GM21723 (cell line): ENCODE measurements at regions not wholly inside any gene's neighbourhood (a gene's known extent, or its start where the extent isn't known, plus 50 kb on each side); places are given as distances from the start of the nearest gene placed in this dataset.

ENCODE experiments used
- ATAC-seq: cut with Tn5 transposase; IDR thresholded peaks from one replicate; pipeline ENCODE4 v1.9.1; 2021; ENCODE audit warnings: mild to moderate bottlenecking, moderate library complexity; ENCODE audit not compliant: unreplicated experiment

DNA sequence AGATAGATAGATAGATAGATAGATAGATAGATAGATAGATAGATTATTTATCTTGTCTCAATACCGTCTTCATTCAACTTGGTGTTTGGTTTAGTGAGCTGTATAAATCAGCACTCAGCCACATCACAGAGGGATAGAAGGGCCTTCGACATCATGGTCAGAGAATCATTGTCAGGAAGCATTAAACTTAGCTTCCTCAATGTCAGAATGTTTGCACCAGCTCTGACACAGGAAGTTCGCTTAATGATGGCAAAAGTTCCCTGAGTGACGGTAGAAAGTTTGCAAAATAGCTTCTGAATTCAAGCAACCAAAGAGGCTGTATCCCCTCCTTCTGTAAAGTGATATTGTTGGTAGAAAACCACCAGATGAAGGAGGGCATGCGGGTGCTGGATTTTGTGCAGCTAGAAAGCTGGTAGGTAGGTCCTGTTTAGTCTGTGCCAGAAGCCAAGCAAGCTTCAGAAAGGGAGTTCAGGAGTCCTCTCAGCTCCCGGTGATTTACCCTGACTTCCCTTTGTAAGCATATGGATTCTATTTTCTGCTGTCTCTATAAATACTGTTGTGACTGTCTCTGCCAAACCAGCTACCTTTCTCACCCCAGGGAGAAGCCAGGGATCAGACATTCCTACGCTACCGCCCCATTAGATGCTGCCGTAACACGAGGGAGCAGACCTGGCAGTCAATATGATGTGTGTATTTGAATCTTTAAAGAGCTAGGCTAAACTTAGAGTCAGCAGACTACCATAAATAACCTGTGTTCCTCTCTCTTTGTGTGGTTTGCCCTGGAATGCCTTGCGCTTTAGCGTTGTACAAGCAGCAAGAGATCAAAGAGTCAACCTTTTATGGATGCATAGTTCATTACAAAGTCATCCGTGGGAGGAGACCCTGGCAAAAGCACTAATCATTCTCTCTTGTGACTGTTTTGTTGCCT lies 200.5 kb upstream of the KIAA1217 start:
- no peak for ATAC-seq

DNA sequence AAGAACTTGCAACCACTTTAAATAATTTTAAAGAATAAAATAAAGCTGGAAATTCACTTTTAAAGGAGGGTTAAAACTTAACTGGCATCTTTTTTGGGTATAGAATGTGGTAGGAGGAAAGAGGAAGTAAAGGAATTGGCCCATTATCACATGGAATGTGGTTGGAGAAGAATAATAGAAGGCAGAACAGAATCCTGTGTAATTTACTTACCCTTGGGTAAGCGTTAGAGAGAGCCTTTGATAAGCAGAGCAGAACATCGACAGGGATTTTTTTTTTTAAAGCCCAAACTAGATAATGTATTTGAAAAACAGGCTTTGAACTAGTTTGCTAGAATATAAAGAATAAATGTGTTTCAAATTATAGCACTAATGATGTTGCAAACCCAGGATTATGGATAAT lies 199.8 kb upstream of the KIAA1217 start:
- ATAC-seq, result no peak

DNA sequence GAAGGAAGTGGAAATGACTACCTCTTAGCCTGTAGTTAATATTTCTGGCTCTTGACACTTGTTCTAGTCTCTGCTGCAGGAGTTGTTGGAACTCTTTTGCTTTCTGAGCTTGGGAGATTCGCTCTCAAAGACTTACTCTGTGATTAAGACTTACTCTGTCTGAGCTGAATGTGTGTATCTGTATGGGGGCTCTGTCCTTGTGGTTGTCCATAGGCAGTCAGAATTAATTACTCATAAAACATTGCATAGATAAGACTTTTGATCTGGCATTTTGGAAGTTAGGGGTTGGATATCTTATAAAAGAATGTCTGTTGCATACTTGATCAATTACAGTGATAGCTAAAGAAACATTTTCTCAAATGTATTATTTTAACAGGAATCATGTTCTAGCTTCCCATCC lies 199.2 kb upstream of the KIAA1217 start:
- no peak for ATAC-seq

DNA sequence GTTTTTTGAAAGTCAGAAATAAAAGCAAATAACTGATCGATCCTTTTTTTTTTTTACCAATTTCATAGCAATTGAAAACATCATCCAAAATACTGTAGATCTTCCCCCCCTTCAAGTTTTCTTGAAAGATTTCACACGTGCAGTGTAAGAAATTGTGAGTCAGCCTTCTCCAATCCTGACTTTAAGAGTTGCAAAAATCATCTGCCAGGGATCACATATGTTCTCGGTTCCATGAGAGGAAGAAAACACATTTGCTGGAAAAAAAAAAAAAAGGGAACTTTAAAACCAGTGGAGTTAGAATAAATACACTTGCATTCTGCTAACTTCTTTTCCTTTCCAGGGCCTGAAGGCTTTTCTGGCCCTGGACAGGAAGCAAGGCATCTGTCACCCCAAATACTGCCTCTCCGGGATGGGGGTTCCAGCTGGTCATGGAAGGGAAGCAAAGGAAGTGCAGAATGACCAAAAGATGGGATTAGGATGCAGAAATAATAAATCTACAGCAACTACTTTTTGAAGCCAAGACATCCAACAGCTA lies 198.4 kb upstream of the KIAA1217 start:
- ATAC-seq, result no peak

DNA sequence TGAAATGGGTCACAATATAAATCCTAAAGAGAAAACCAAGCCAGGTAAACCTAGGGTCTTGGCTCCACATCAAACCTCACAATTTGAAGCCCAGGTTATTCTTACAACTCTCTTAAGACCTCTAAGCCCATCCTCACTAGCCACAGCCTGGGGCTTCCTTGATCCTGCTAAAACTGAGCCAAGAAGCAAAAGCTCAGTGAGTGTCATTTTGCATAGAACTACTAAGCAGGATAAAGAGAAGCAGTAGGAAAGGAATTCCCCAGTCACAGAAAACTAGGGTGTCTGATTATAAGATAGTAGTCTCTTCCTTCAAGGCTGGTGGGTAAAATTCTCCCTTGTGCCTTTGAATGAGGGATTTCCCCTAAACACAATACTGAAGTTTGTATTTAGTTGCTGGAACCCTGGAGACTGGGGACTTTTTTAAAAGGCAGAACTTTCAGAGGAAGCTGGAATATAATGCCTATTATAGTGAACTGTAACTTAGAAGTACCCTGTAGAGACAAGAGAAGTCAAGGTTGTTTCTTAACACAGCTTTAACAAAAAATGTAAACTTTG lies 196.6 kb upstream of the KIAA1217 start:
- no peak for ATAC-seq

- no peak for ATAC-seq
Observed at GRCh38 chr10:24027107-24027506, 181.8 kb upstream of the KIAA1217 start.

DNA sequence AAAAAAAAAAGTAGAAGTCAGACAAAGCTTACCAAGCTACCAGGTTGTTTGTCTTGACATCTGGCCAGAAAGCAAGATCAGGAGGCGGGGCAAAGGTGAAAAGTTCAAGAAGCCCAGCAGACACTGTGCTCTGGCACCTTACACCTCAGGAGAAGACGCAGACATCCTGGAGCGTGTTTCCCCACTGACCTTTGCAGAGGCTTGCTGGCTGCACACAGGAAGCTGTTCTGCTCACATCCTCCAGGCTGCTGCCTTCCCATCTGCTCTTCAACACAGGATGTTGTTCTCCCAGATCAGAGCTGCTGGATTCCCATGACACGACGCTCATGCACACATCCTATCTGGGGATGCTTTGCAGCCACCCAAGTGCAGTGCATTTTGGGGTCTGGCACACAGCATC lies 174.4 kb upstream of the KIAA1217 start:
- no peak for ATAC-seq

DNA sequence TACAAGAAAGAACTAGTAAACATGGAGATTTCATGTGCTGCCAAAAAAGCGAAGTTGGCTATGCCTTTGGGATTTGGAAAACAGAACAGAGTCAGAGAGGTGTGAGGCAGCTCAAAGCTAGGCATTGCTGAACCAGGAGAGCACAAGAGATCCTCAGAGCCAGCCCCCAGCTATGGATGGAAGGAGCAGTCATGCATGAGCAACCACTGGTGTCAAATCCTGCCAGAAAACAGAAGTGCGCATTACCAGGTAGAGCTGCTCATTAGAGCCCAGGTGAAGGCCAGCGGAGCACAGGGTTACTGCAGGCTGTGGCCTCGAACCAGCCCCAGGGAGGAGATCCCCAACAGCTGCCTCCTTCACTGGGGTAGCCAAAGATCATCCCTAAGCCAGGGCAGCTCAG lies 173.2 kb upstream of the KIAA1217 start:
- ATAC-seq, result no peak

GRCh38 chr10:24039315-24039714 lies 169.6 kb upstream of the KIAA1217 start:
- no peak for ATAC-seq

DNA sequence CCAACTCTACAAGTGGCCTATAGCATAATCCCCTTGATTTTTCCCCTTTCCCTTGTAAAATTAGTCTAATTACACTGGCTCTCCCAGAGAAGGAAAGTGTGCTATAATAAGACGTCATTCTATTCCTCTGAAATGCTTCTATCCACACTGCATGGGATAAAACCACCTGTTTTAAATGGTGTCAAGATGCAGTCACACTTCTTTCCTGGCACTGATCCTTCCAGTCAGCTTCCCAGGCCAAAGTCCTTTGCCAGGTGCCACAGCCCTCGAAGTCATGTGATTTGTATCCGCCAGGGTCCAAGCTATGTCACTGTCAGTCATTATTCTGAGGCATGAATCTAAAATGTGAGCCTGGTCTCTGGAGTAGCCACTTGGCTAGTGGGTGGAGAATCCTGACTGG lies 169.0 kb upstream of the KIAA1217 start:
- ATAC-seq, result no peak

DNA sequence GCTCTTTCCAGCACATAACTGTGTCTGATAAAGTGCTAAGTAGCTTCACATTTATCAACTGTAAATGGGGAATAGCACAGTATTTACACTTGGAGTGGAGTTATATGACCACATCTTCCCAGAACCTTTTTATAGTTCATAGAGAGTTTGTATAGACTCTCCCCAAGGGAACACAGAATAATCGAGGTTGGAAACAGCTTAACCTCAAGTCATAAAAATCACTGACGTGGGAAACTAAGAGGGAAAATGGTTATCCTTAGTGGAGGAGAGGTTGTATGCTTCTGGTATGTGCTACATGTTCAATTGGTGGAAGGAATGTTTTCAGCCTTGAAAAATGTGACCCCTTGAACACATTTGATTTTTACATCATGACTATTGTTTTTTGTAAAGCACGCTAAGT lies 167.9 kb upstream of the KIAA1217 start:
- no peak for ATAC-seq

DNA sequence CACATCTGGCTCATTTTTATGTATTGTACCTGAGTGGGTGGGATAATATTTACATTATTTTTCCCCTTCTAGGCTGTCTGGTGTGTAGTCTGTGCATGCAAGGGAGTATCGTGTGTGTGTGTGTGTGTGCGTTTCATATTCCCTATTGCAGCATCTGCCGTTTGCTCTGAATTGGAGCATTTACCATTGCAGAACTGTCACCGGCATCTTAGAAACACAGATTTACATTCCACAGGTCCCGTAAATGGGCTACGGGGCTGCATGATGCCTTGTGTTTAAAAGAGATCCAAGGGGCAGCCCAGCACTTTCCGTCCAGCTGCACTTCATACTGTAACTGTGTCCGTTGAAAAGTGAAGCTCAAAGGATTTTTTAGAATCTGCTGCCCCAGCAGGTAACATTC lies 167.1 kb upstream of the KIAA1217 start:
- no peak for ATAC-seq

DNA sequence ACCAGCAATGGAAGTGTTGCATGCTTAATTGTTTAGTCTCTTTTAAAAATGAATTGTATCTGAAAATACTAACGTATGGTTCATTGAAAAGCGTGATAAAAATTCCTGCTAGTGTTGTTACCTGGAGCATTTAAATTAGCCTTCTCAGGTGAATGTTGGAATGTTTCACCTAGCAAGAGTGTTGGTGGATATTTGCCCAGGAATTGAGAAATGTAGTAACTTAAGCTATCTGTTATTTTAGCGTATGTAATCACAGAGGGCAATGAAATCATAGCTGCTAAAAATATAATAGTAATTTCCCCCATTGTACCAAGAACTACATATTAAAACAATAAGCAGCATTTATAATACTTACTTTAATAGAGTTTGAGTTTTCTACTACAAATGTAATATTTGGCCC lies 166.1 kb upstream of the KIAA1217 start:
- no peak for ATAC-seq

DNA sequence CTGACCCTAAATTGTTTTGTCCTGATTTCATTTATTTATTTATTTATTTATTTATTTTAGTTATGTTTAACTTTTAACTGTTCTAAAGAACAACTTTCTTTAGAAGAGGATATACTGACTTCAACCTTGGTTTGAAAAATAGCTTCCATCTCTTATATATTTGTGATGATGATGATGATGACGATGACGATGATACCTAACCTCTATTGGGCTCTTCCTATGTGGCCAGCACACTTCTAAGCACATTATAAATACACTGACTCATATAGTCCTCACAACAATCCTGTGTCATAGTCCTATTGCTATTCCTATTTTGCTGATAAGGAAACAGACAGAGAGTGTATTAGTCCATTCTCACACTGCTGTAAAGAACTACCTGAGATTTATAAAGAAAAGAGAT lies 162.9 kb upstream of the KIAA1217 start:
- no peak for ATAC-seq

- no peak for ATAC-seq
Observed at GRCh38 chr10:24047176-24047575, 161.8 kb upstream of the KIAA1217 start.

DNA sequence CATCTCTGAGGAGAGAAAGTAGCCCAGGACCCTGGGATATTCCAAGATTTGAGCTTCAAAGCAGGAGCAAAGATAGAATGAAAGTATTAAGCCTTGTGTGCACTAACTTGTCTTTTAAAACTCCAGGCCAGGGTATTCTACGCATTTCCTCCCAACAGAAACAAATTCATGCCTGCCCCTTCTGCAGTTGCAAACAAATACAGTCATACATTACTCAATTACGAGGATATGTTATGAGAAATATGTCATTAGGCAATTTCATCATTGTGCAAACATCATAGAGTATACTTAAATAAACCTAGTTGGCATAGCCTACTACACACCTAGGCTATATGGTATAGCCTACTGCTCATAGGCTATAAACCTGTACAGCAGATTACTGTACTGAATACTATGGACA lies 154.5 kb upstream of the KIAA1217 start:
- ATAC-seq, result no peak

GRCh38 chr10:24080207-24080606 lies 128.7 kb upstream of the KIAA1217 start:
- no peak for ATAC-seq

DNA sequence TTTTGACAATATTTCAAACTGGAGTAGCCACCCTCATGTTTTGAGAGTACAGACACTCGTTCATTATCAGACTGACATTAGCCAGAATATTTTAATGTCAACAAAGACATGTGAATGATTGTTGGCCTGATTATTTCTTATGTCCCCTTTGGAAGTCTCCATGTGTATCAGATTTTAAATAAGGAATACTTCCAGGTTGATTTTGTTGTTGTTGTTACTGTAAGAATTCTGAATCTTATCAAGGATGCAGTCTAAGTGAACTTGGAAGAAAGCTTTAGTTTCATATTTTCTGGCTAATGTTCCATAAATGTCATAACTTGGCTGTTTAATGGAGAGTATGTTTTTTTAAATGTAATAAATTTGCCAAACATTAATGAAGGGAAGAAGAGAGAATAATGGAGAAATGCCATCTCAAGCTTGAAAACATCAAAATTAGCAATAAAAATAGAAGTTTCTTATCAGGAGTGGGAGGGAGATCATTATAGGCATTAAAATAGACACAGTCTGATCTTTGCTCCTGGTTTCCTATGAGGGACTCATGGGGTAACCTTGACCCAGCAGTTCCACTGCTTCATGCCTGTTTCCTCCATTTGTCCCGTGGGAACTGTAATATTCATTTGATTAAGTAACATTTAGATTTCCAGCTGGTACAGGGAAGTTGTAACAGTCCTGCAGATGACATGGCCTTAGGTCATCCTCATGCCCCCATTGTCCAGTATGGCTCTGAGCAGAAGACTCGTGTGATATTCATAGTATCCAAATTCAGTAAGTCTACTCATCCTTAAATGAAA lies 122.4 kb upstream of the KIAA1217 start:
- no peak for ATAC-seq

DNA sequence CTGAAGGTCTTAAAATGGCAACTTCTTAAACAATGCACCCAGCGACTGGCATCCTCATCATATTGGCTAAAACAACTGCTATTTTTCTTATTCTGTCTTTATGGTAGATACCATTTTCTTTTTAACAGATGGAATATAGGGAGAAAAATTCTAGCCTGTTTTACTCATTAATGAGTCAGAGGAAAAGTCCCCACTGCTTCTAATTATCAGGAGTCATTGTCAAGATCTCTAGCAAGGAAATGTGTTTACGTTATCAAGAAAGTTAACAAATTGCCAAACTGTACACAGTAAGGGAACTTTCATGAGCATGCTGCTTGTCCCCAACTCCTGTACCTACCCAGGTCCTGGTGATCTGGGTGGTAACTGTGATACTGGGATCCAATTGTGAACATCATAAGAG lies 117.7 kb upstream of the KIAA1217 start:
- no peak for ATAC-seq

- no peak for ATAC-seq
Observed at GRCh38 chr10:24096281-24096680, 112.7 kb upstream of the KIAA1217 start.

- ATAC-seq, result no peak
Observed at GRCh38 chr10:24097751-24098207, 111.2 kb upstream of the KIAA1217 start.
